Mesothelial cell of epicardium (in vitro differentiated cells): ENCODE measurements at regions not wholly inside any gene's neighbourhood (a gene's known extent, or its start where the extent isn't known, plus 50 kb on each side); places are given as distances from the start of the nearest gene placed in this dataset.

Experiments
- DNase-seq, 2 experiments: peaks; one replicate each; pipeline ENCODE4 v3.0.0; 2021; ENCODE audit warnings: low spot score in 2 of 2; ENCODE audit not compliant: unreplicated experiment in 2 of 2
- H3K27ac Mint-ChIP-seq: 2 replicates; pipeline ENCODE4 v1.8.0; 2021; ENCODE audit warnings: mixed read lengths
- H3K27me3 Mint-ChIP-seq: 2 replicates; pipeline ENCODE4 v1.8.0; 2021; ENCODE audit warnings: low read depth, mixed read lengths
- H3K36me3 Mint-ChIP-seq: 2 replicates; pipeline ENCODE4 v1.8.0; 2021; ENCODE audit warnings: mixed read lengths
- H3K4me1 Mint-ChIP-seq: 2 replicates; pipeline ENCODE4 v1.8.0; 2021; ENCODE audit warnings: mixed read lengths
- H3K4me3 Mint-ChIP-seq: 2 replicates; pipeline ENCODE4 v1.8.0; 2021; ENCODE audit warnings: mild to moderate bottlenecking, moderate library complexity, mixed read lengths
- H3K9me3 Mint-ChIP-seq: 2 replicates; pipeline ENCODE4 v1.8.0; 2021; ENCODE audit warnings: mixed read lengths
- TF ChIP-seq, protein P1 (sequence below): fragments of 200-600 bp; sonication (generic); IDR thresholded peaks from one replicate; pipeline ENCODE4 v1.5.0; 2021; ENCODE audit warnings: antibody characterized with exemption; ENCODE audit not compliant: unreplicated experiment

DNA sequence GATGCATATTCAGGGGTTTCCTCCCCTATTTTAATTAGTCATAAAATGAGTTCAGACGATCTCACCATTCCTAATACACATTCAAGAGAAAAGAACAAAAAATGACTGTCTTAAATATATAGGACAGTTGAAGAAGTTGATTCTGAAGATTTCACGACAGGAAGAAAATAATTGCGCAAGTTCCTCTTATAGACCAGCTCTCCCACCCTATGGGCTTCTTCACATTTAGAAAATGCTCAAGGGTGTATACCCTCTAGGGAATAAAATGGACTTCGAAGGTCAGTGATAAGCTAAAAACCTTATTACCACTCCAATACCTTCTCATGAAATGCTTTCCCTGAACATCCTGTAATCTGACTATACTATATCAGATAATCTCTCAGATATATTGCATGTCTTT lies 149.2 kb upstream of the TEX13C start:
- H3K4me1 Mint-ChIP-seq = no peaks in the 10 kb centered on the region
- no peak overlapping the region for H3K27ac Mint-ChIP-seq
- H3K36me3 Mint-ChIP-seq = no peaks in the 10 kb centered on the region
- no peak overlapping the region for H3K4me3 Mint-ChIP-seq
- no peaks in the 10 kb centered on the region for H3K27me3 Mint-ChIP-seq
- no peaks in the 10 kb centered on the region for H3K9me3 Mint-ChIP-seq
- DNase-seq = no peak
- TF ChIP-seq, protein P1, sequence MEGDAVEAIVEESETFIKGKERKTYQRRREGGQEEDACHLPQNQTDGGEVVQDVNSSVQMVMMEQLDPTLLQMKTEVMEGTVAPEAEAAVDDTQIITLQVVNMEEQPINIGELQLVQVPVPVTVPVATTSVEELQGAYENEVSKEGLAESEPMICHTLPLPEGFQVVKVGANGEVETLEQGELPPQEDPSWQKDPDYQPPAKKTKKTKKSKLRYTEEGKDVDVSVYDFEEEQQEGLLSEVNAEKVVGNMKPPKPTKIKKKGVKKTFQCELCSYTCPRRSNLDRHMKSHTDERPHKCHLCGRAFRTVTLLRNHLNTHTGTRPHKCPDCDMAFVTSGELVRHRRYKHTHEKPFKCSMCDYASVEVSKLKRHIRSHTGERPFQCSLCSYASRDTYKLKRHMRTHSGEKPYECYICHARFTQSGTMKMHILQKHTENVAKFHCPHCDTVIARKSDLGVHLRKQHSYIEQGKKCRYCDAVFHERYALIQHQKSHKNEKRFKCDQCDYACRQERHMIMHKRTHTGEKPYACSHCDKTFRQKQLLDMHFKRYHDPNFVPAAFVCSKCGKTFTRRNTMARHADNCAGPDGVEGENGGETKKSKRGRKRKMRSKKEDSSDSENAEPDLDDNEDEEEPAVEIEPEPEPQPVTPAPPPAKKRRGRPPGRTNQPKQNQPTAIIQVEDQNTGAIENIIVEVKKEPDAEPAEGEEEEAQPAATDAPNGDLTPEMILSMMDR = no peak

DNA sequence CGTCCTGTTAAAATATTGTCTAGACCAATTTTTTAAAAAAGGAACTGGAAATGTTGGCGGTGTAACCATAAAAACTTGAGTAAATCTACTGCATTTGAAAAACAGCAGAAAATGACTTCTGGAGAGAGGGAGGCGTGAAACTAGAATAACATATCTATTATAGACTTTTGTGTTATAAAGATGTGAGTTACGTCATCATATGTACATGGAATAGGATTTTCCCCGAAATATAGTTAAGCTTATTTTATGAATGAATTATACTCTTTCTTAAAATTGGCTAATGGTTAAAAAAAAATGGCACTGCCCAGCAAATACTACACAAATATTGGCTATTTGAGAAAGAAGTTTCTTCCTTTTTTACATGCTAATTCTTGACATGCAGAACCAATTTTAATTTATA lies 147.1 kb upstream of the TEX13C start:
- Mint-ChIP-seq H3K36me3 (no peaks in the 10 kb centered on the region), H3K4me3 (no peak overlapping the region), H3K9me3 (no peaks in the 10 kb centered on the region)

DNA sequence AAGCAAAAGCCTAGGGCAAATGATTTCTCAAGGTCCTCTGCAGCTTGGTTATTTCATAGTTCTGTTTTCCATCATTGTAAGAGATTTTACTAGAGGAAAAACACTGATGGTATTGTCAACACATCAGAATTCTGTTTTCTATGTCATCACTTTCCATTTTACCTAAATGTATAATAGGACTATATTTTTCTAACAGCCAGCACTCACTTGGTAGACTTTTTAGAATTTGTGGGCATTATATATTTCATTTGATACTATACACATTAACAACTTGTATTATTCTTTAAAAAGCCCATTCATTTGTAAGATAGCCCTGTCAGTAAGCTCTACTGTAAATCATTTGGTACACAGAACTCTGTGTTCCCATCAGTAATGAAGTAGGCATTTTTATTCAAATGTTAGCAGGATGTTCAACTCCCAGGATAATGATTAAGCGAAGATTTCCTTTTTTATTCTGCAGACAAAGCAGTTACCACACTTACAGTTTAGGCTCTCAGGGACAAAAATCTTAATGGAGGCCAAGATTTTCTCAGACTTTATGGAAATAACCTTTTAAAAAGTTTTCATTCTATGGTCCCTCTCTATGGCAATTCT lies 143.6 kb upstream of the TEX13C start:
- H3K27ac Mint-ChIP-seq = no peak overlapping the region

More for the DNA sequence above, 147.1 kb upstream of the TEX13C start:
- TF ChIP-seq, protein P1 = no peak
- Mint-ChIP-seq H3K27me3 (no peaks in the 10 kb centered on the region), H3K4me1 (no peaks in the 10 kb centered on the region), H3K27ac (no peak overlapping the region)
- DNase-seq = no peak

DNA sequence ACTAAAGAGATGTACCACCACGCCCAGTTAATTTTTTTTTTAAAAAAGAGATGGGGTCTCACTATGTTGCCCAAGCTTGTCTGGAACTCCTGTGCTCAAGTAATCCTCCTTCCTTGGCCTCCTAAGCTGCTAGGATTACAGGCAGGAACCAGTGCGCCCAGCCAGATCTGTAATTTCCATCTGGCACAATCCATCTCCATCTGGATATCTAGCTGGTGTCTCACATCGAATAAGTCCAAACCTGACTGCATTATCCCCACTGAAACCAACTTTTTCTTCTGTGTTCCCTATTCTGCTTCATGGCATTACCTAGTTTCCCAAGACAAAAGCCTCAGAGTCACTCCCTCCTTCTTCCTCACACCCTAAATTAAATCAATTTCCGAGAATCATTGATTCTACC lies 125.8 kb upstream of the TEX13C start:
- Mint-ChIP-seq H3K9me3 (no peaks in the 10 kb centered on the region), H3K27ac (no peak overlapping the region), H3K4me3 (no peak overlapping the region), H3K36me3 (no peaks in the 10 kb centered on the region), H3K4me1 (no peaks in the 10 kb centered on the region), H3K27me3 (peaks cover 29% of the 10 kb centered on the region)
- TF ChIP-seq, protein P1 = no peak
- no peak for DNase-seq

More for the DNA sequence above, 143.6 kb upstream of the TEX13C start:
- H3K9me3 Mint-ChIP-seq = no peaks in the 10 kb centered on the region
- no peaks in the 10 kb centered on the region for H3K4me1 Mint-ChIP-seq
- no peak for DNase-seq
- H3K4me3 Mint-ChIP-seq = no peak overlapping the region
- H3K27me3 Mint-ChIP-seq = no peaks in the 10 kb centered on the region
- TF ChIP-seq, protein P1 = no peak
- no peaks in the 10 kb centered on the region for H3K36me3 Mint-ChIP-seq

DNA sequence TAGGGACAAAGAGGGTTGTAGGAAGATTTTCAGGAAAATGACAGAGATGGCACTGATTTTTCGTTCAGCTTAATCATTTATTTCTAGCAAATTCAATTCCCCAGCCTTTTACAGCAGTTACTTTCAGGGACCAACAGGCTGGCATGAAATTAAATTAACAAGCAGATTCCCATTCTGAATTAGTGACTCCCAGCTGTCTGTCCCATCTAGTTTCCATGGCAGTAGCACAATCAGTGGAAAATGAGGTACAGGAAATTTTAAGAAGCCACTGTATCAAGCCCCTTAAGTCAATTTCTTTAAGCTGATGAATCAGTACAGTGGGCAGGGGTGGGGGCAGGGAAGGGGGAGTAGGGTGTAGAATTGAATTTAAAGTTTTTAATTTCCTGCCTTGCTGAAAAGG lies 121.1 kb upstream of the TEX13C start:
- peaks cover 12% of the 10 kb centered on the region for H3K4me1 Mint-ChIP-seq
- peaks cover 70% of the 10 kb centered on the region for H3K27me3 Mint-ChIP-seq
- no peak overlapping the region for H3K27ac Mint-ChIP-seq
- DNase-seq = no peak
- H3K9me3 Mint-ChIP-seq = no peaks in the 10 kb centered on the region
- H3K4me3 Mint-ChIP-seq = no peak overlapping the region
- H3K36me3 Mint-ChIP-seq = no peaks in the 10 kb centered on the region
- TF ChIP-seq, protein P1 = no peak
